Keratinocyte (primary cell): ENCODE measurements at regions not wholly inside any gene's neighbourhood (a gene's known extent, or its start where the extent isn't known, plus 50 kb on each side); places are given as distances from the start of the nearest gene placed in this dataset.

Experiments used
- CTCF ChIP-seq, 3 experiments: IDR thresholded peaks in 1 of 3; conservative IDR thresholded peaks in 1 of 3; optimal IDR thresholded peaks in 1 of 3; 2 replicates in 2 of 3; 3 replicates in 1 of 3; pipeline versions ENCODE3 to v1.5.1; 2011; ENCODE audit warnings: low read length in 3 of 3, mild to moderate bottlenecking in 3 of 3, moderate library complexity in 2 of 3, control low read depth in 1 of 3, inconsistent platforms in 1 of 3; ENCODE audit not compliant: insufficient read depth in 2 of 3; ENCODE audit errors: extremely low read depth in 1 of 3
- EZH2 ChIP-seq: IDR thresholded peaks from one replicate; pipeline ENCODE4 v1.6.1; 2012; ENCODE audit warnings: inconsistent platforms, mild to moderate bottlenecking, low read length, moderate library complexity

GRCh38 chr9:99560561-99560960 is 261.1 kb upstream of the NR4A3 start:
- TF ChIP-seq CTCF (optimal IDR thresholded peaks at IDR 0.05 in 1 of 3, IDR thresholded peaks at IDR 0.05 in 1 of 3, conservative IDR thresholded peaks at IDR 0.05 in 1 of 3; ENCODE audit: extremely low read depth in 1 of 3, insufficient read depth in 2 of 3, low read length in 3 of 3) (no peak), EZH2 (no peak)
